Fibroblast of skin of back (primary cell): ENCODE measurements at regions not wholly inside any gene's neighbourhood (a gene's known extent, or its start where the extent isn't known, plus 50 kb on each side); places are given as distances from the start of the nearest gene placed in this dataset.

Experiments used
- DNase-seq: peaks from one replicate; pipeline ENCODE4 v3.0.0-alpha.2; 2013

GRCh38 chr2:8440029-8440778 lies 241.7 kb upstream of the ID2 start:
- DNase-seq: no peak

GRCh38 chr2:8441371-8441770 lies 240.5 kb upstream of the ID2 start:
- no peak for DNase-seq

- DNase-seq: no peak
Measured at GRCh38 chr2:8441986-8442385, 239.9 kb upstream of the ID2 start.

GRCh38 chr2:8442833-8443486 lies 238.9 kb upstream of the ID2 start:
- DNase-seq: no peak

- DNase-seq: no peak
Measured at GRCh38 chr2:8445580-8445979, 236.3 kb upstream of the ID2 start.

GRCh38 chr2:8446751-8447150 lies 235.1 kb upstream of the ID2 start:
- DNase-seq: peak; percentile 29

- peak; percentile 81 for DNase-seq
Measured at GRCh38 chr2:8447610-8448221, 234.1 kb upstream of the ID2 start.

- no peak for DNase-seq
Measured at GRCh38 chr2:8448824-8449556, 232.9 kb upstream of the ID2 start.

- DNase-seq: no peak
Measured at GRCh38 chr2:8451273-8451672, 230.6 kb upstream of the ID2 start.

- DNase-seq: no peak
Measured at GRCh38 chr2:8452296-8452695, 229.6 kb upstream of the ID2 start.

GRCh38 chr2:8452979-8453903 lies 228.6 kb upstream of the ID2 start:
- DNase-seq: no peak

- DNase-seq: peak; percentile 16
Measured at GRCh38 chr2:8453904-8454302, 228.0 kb upstream of the ID2 start.

- DNase-seq: no peak
Measured at GRCh38 chr2:8454797-8455196, 227.1 kb upstream of the ID2 start.

- peak; percentile 2 for DNase-seq
Measured at GRCh38 chr2:8455236-8456150, 226.4 kb upstream of the ID2 start.

GRCh38 chr2:8456151-8457091 lies 225.4 kb upstream of the ID2 start:
- no peak for DNase-seq

GRCh38 chr2:8457092-8457481 lies 224.8 kb upstream of the ID2 start:
- DNase-seq: no peak

GRCh38 chr2:8457699-8458502 lies 224.0 kb upstream of the ID2 start:
- DNase-seq: no peak

- DNase-seq: no peak
Measured at GRCh38 chr2:8458503-8459459, 223.1 kb upstream of the ID2 start.
